GM18519 (cell line): ENCODE measurements at regions not wholly inside any gene's neighbourhood (a gene's known extent, or its start where the extent isn't known, plus 50 kb on each side); places are given as distances from the start of the nearest gene placed in this dataset.
"Not testable (repeated sequence)": the region's sequence is repeated elsewhere in the genome, so short reads cannot be mapped to it uniquely, and the experiment has no call there.

ENCODE experiments used
- ATAC-seq: cut with Tn5 transposase; IDR thresholded peaks from one replicate; pipeline ENCODE4 v1.9.1; 2021; ENCODE audit warnings: mild to moderate bottlenecking, moderate library complexity; ENCODE audit not compliant: unreplicated experiment, low FRiP score

- not testable (repeated sequence) for ATAC-seq
These were observed 269.0 kb upstream of the RBMS1 start for GRCh38 chr2:160762493-160763128.

DNA sequence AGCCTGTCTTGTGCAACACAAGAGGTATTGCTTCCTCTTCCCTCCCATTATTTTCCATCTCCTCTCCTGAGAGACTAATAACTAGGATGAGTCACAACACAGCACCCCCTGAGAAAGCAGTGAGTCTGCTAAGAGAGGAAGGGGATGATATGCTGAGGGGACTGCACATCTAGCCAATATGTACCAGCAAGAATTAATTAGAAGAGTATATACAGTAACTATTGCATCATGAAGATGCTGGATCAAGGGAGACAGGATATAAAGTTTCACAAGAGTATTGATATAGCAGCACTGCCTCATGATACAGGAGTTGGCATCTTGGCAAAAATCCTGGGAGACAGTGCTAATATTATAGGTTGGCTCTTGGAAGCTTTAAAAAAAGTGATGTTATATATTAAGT lies 289.9 kb upstream of the RBMS1 start:
- no peak for ATAC-seq

DNA sequence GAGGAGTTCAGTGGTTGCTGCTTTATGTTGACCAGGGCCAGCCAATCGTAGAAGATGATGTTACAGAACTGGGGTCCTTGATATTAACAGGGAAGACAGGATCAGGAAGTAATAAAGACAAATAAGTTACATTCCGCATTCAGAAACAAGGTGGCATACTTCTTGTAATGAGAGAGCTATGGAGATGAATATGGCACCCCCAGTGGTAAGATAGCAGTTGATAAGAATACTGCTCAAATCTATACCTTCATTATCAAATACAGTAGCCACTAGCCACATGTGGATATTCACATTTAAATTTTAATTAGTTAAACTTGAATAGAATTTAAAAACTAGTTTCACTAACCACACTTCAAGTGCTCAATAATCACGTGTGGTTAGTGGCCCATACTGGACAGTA lies 290.4 kb upstream of the RBMS1 start:
- ATAC-seq, result no peak

- ATAC-seq, result no peak
These were observed 297.1 kb upstream of the RBMS1 start for GRCh38 chr2:160790738-160791137.

- ATAC-seq, result no peak
These were observed 298.3 kb upstream of the RBMS1 start for GRCh38 chr2:160791884-160792283.

- no peak for ATAC-seq
These were observed 299.2 kb upstream of the RBMS1 start for GRCh38 chr2:160792837-160793236.

DNA sequence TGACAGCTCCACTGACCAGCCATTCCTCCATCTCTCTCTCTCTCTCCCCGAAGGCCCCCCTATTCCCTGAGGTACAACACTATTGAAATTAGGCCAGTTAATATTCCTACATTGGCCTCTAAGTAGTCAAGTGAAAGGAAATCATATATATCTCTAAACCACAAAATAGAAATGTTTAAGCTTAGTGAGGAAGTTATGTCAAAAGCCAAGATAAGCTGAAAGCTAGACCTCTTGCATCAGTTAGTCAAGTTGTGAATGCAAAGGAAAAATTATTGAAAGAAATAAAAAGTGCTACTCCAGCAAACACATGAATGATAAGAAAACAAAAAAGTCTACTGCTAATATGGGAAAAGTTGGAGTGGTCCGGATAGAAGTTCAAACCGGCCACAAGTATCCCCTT lies 301.3 kb upstream of the RBMS1 start:
- ATAC-seq, result no peak

DNA sequence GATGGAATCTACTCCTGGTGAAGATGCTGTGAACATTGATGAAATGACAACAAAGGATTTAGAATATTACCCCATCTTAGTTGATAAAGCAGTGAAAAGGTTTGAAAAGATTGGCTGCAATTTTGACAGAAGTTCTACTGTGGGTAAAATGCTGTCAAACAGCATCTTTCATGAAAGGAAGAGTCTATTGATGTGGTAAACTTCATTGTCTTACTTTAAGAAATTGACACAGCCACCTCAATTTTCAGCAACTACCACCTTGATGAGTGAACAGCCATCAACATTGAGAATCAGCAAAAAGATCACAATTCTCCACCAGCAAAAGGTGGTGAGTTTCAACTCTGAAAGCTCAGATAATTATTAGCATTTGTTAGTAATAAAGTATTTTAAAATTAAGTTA lies 310.3 kb upstream of the RBMS1 start:
- ATAC-seq, result no peak

GRCh38 chr2:160810406-160810805 lies 316.8 kb upstream of the RBMS1 start:
- no peak for ATAC-seq

GRCh38 chr2:160812830-160813505 lies 319.4 kb upstream of the RBMS1 start:
- no peak for ATAC-seq

GRCh38 chr2:160813506-160813858 lies 319.9 kb upstream of the RBMS1 start:
- no peak for ATAC-seq

DNA sequence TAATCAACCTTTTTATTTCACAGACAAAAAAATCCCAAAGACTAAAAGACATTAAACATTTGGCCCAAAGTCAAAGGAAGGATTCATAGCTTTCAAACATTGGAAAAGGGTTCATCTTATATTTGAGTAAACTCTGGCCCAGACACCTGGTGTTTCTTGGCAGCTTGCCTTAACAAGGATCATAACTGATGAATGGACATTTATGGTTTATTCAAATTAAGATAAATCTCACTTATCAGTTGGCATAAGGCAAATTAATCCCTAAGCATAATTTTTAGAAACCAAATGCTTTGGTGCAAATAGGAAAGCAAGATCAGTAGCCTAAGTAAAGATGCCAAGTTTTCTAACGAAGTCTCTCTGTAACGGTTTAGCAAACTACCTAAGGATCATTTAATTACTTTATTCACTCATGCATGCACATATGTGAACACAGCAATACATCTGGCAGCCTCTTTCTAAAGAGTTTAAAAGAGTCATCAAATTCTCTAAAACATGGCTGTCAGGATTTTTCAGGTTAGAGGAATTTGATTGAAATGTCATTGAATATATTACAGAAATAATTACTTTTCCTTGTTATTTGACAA lies 323.4 kb upstream of the RBMS1 start:
- no peak for ATAC-seq

DNA sequence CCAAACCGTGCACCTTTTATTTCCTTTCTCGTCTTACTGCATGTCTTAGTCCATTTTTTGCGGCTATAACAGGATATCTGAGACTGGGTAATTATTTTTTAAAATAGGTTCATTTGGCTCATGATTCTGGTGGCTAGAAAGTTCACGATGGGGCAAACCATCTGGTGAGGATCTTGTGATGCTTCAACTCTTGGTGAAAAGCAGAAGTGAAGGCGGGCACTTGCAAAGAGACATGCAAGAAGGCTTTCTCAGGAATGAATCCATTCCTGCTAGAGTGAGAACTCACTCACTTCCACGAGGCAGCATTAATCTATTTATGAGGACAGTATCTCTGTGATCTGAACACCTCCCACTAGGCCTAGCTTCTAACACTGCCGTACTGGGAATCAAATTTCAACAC lies 327.1 kb upstream of the RBMS1 start:
- no peak for ATAC-seq

- ATAC-seq, result no peak
These were observed 328.4 kb upstream of the RBMS1 start for GRCh38 chr2:160822006-160822405.

DNA sequence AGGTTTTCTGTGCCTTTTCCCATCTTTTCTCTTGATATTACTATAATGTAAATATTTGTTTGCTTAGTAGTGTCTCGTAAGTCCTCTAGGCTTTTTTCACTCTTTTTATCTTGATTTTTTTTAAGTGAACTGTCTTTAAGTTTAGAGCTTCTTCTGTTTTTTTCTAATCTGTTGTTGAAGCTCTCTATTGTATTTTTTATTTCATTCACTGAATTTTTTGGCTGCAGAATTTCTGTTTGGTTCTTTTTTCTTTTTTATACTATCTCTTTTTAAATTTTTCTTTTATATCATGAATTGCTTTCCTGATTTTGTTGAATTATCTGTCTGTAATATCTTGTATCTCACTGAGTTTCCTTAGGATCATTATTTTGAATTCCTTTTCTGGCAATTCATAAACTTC lies 331.8 kb upstream of the RBMS1 start:
- no peak for ATAC-seq

- no peak for ATAC-seq
These were observed 332.9 kb upstream of the RBMS1 start for GRCh38 chr2:160826496-160826895.

- ATAC-seq, result no peak
These were observed 332.2 kb upstream of the TANK start for GRCh38 chr2:160828076-160828475.

- ATAC-seq, result not testable (repeated sequence)
These were observed 327.8 kb upstream of the TANK start for GRCh38 chr2:160832381-160832780.

- no peak for ATAC-seq
These were observed 325.1 kb upstream of the TANK start for GRCh38 chr2:160835166-160835565.

DNA sequence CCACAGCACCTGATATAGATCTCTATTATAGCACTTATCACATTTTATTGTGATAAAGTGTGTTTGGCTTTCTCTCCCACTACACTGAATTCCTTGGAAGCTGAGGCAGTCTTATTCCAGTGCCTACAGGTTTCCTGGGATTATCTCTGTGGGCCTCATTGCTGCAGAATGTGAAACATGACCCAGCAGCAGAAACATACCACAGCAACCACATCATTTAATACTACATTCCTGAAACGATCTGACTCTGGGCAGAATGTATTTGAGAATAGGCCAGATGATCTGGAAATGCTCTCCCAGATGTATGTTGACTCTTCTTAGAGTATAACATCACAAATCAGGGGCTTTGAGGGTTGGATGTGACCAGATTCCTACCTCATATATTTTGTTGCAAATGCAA lies 323.5 kb upstream of the TANK start:
- no peak for ATAC-seq

DNA sequence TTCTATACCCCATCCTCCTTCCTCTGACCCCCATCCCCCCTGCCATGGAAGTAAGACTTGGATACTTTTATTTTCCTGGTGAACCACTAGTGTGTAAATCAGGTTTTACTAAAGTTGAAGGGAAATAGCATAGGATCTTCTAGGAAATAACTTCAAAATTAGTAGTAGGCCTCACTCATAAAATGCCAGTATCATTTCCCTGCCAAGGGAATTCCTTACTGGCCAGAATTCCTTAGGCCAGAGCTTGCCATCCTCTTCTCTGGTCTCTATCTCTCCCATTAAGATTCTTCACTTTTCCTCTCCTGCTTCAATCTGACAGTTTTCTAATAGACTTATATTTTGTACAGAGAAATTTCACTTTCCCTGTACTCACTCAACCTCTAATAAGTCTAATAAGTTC lies 322.8 kb upstream of the TANK start:
- no peak for ATAC-seq

DNA sequence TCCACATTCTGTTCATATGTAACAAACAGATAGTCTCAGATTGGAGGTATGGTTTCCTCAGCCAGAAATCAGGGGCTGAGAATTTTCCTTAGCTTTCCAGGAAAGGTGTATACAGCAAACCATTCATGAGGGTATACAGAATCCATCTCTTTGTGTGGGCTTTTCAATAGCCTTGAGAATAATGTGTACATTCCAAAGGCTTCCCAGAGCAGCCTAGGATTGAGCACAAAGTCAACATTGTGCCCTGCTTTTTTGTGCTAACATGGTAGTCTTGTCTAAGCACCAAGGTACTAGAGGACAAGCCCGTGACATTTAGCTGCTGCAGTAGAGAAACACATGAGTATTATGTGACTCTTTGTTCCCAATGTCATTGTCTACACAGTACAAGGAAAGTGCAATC lies 322.1 kb upstream of the TANK start:
- ATAC-seq, result no peak
